D721Med (cell line): ENCODE measurements at regions not wholly inside any gene's neighbourhood (a gene's known extent, or its start where the extent isn't known, plus 50 kb on each side); places are given as distances from the start of the nearest gene placed in this dataset.
"Not testable (repeated sequence)": the region's sequence is repeated elsewhere in the genome, so short reads cannot be mapped to it uniquely, and the experiment has no call there.

Experiments used
- DNase-seq: peaks from one replicate; pipeline ENCODE4 v3.0.0; 2011; ENCODE audit warnings: low spot score; ENCODE audit not compliant: insufficient read length
- FAIRE-seq: peaks from 2 replicates; lab custom pipeline; 2011; peaks lifted over from hg19 to GRCh38; lab: Jason Lieb, UNC
- TF ChIP-seq, protein P1 (sequence below): IDR thresholded peaks from 2 replicates; pipeline ENCODE4 v1.5.1; 2012; ENCODE audit warnings: mild to moderate bottlenecking, control low read depth; ENCODE audit not compliant: insufficient read depth; ENCODE audit errors: missing control alignments

DNA sequence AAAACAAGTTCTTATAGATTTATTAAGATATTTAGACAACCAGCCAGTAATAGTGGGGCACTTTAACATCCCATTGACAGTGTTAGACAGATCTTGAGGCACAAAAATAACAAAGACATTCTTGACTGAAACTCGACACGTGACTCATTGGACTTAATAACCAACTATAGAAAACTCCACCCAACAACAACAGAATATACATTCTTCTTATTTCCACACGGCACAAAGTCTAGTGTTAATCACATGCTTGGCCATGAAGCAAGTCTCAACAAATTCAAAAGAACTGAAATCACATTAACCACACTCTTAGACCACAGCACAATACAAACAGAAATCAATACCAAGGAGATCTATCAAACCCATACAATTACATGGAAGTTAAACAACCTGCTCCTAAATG is 138.1 kb downstream of the ARL5B start:
- TF ChIP-seq, protein P1, sequence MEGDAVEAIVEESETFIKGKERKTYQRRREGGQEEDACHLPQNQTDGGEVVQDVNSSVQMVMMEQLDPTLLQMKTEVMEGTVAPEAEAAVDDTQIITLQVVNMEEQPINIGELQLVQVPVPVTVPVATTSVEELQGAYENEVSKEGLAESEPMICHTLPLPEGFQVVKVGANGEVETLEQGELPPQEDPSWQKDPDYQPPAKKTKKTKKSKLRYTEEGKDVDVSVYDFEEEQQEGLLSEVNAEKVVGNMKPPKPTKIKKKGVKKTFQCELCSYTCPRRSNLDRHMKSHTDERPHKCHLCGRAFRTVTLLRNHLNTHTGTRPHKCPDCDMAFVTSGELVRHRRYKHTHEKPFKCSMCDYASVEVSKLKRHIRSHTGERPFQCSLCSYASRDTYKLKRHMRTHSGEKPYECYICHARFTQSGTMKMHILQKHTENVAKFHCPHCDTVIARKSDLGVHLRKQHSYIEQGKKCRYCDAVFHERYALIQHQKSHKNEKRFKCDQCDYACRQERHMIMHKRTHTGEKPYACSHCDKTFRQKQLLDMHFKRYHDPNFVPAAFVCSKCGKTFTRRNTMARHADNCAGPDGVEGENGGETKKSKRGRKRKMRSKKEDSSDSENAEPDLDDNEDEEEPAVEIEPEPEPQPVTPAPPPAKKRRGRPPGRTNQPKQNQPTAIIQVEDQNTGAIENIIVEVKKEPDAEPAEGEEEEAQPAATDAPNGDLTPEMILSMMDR, result no peak
- DNase-seq (no peak), FAIRE-seq (no peak)

DNA sequence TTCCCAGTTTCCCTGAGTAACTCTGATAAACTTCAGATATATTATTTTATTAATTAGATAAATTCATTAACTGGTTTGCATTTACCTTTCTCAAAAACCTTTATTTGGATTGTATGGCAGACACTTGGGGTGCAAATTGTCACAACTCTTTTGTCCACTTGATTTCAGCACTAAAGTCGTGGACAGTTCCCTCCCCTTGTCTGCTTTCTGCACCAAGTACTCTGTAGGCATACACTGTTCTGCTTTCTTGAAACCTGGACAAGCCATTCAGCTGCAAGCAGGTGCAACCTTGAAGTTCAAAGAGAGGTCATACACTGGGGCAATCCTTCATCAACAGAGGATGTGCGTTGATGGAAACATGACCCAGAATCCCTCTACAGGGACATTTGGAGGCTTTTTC is 162.9 kb downstream of the ARL5B start:
- DNase-seq, result no peak
- TF ChIP-seq, protein P1, result no peak

DNA sequence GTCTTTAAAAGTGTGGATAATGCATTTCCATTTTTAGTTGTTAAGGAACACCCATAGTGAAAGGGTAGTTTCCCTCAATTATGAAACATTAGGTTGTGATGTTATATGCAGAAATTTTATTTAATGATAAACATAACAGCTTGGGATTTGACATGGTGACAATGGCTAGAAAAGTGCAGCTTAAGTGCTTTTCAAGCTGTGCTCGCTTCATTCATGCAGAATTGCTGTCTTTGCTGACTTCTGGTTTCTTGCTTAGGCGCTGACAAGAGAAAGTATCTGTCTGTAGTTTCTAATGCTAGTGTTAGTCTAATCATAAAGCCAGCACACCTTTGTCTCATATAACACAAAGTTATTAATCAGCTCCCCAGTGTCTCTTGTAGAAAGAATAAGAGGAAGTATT is 170.0 kb downstream of the ARL5B start:
- no peak for DNase-seq
- no peak for FAIRE-seq
- TF ChIP-seq, protein P1, result no peak

More for the DNA sequence above, 162.9 kb downstream of the ARL5B start:
- no peak for FAIRE-seq

DNA sequence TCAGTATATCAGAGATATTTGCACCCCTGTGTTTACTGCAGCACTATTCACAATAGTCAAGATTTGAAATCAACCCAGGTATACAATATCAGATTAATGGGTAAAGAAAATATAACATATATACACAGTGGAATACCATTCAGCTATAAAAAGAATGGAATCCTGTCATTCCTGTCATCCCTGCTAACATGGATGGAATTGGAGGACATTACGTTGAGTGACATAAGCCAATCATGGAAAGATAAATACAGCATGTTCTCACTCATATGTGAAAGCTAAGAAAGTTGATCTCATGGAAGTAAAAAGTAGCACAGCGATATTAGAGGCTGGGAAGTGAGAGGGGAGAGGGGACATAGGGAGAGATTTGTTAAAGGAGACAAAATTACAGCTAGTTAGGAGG is 171.0 kb downstream of the ARL5B start:
- no peak for FAIRE-seq
- TF ChIP-seq, protein P1, result no peak
- DNase-seq, result no peak

DNA sequence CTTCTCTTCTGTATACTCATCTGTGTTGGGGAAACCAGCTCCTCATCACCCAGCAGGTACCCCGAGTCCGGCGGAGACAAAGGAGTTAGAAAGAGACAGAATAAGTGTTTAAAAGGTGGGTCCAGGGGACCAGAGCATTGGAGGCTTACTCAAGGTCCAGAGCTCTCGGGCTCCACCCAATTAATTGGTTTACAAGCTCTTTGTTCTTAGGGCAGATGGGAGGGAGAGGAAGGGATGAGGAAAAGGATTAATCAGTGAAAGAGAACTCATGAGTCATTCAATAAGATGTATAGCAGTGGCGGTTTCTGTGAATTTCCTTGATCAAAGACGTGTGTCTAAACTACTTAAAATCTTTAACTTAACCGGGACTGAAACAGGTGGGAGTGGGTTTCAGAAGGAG is 192.0 kb upstream of the MALRD1 start:
- FAIRE-seq, DNase-seq: not testable (repeated sequence)

DNA sequence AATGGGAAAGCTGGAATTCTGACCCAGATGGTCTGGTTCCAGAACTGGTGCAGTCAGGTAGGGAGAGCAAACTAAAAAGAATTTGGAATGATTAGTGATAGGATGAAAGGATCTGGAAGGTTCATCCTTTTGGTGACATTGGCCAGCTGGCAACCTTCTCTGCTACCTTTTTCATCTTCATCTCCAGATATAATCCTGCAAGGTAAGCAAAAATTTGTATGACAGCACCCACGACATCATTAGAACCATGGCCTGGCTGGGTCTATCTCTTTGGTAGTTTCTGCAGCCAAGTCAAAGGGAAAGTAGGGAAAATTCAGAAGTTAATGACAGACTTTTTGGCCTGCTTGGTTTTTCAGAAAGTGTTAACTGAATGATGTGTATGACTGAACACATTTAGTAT is 188.9 kb upstream of the MALRD1 start:
- no peak for FAIRE-seq
- TF ChIP-seq, protein P1, result no peak
- no peak for DNase-seq

DNA sequence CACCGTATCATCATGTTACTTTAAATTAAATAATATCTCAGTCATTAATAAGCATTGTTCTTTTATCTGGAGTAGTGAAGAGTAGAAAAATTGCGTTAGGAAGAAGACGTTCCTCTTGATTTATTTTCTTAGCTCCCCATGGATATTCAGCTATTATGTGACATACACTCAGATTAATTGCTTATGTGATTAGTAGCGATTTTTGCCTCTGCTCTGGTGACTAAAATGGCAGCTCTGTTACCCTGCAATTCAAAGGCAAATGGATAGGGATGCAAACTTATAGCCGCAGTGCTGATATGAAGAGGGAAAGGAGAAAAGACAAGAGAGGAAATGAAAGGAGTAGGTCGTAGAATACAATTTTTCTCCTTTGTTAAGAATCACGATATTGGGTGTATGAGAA is 188.4 kb upstream of the MALRD1 start:
- FAIRE-seq, result no peak
- TF ChIP-seq, protein P1, result no peak
- no peak for DNase-seq

DNA sequence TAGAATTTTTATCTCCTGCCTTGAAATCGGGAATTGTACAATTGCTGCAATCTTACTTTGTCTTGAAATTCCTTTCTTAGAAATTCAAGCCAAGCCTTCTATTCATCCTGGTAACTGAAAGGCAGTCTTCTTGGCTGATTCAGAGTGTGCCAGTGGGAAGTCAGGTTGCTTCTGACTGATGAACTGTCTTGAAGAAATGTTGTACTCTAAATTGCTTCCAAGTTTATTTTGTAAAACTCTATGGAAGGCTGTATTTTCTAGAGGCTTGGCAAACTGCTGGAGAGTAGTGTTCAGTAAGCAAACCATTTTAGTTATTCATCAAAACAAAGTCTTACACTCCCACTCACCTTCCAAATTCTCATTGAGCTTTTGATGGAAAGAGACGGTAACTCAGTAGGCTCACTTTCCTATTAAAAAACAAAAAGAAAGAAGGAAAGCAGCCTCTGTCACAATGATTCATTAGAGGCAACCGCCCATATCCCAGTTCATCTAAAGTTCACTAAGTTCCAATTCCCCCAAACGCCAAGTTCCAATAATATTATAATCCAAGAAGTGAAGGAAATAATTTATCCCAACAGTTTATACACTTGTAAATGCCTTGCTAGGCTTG is 187.9 kb upstream of the MALRD1 start:
- no peak for DNase-seq
- TF ChIP-seq, protein P1, result no peak
- no peak for FAIRE-seq
